SKM-1 (cell line): ENCODE measurements at regions not wholly inside any gene's neighbourhood (a gene's known extent, or its start where the extent isn't known, plus 50 kb on each side); places are given as distances from the start of the nearest gene placed in this dataset.

Experiments used
- DNase-seq: peaks from one replicate; lab custom pipeline; 2025; ENCODE audit not compliant: unreplicated experiment; lab: John Stamatoyannopoulos, UW

DNA sequence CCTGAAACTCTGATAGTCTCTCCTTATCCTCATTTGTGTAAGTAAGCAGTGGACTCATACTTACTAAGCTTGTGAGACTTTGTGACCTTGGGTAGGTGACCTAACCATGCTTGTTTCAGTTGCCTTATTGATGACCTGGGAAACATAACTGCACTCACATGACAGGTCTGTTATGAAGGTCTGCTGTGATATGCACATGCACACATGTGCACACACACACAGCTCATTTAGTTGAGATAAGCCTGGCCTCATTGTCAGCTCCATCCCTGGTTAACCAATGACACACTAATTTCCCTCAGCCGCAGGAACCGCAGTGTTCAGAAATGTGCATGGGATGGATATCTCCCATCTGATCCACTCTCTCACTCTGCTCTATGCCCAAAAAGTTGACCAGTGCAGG is 177.2 kb downstream of the GPAM start:
- no peak for DNase-seq

DNA sequence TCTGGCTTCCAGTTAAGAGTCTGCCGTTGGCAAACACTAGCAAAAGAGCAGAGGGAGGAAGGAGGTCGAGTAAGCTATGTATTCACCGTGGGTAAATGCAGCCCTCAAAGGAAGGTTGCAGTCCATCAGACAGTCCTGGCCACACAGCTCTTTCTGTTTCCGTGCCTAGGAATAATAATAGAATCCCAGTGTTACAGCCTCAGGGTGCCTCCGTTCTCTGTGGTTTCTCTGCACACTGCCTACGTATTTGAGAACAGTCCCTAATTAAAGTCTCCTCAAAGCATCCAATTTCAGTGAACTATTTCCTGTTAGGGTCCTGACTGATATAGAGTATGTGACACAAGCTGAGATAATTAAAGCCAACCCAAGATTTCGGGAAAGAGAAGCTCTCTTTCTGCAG is 176.7 kb downstream of the GPAM start:
- no peak for DNase-seq

DNA sequence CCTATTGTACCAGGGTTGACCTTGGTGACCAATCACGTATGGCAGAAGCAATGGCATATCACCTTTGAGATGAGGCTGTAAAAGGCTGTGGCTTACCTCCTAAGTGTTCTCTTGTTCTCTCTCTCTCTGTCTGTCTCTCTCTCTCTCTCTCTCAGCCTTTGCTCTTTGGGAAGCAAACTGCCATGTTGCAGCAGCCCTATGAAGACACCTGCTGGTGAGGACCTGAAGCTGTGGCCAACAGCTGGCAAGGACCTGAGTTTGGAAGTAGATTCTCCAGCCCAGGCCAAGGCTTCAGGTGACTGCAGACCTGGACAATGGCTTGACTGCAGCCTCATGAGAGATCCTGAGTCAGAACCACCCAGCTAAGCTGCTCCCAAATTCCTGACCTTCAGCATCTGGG is 161.4 kb downstream of the GPAM start:
- no peak for DNase-seq

DNA sequence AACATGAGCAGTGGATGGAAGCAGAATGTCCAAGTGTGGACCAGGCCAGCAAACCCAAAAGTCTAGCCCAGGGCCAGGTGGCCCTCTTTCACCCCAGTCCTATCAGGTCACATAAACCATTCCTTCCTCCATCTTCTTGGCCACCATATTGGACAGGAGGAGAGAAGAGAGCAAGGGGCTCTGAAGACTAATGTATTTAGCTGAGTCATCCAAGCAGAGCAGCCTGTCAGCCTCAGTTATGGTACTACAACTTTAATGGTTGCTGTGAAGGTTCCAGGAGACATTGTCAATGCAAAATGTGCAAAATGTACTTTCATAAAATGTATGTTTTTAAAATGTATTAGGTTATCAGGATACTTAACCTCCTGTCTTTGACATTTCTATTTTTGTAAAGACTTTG is 159.5 kb downstream of the GPAM start:
- DNase-seq: no peak

DNA sequence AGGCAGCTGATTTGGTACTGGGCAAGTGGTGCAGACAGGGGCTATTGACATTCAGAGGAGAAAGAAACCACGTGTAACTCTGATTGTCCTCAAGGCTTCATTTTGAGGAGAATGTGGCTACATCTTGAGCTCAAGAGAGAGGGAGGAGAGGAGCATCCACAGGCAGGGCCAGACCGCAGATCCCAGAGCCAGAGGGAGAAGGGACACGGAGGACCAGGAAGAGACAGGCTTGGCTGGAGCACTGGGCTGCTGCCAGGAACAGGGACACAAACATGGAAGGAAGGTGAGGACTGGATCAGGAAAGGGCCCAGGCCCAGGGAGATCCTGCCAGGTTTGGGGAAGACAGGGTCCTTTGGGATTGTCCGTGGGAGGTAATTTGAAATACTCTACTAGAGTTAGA is 158.3 kb downstream of the GPAM start:
- no peak for DNase-seq

DNA sequence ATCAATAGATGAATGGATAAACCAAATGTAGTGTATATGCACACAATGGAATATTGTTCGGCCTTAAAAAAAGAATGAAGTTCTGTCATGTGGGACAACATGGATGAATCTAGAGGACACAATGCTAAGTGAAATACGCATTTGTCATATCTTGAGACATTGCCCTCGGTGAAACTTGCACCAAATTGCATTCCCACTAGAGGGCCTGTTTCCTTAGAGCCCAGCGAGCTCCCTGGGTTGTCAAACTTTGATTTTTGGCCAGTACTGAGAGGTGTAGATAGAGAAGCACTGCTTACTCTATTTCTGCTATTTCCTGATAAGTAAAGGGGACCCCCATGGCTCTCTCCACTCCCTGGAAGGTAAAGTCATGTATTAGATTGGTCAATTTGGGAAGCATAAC is 157.1 kb downstream of the GPAM start:
- no peak for DNase-seq

DNA sequence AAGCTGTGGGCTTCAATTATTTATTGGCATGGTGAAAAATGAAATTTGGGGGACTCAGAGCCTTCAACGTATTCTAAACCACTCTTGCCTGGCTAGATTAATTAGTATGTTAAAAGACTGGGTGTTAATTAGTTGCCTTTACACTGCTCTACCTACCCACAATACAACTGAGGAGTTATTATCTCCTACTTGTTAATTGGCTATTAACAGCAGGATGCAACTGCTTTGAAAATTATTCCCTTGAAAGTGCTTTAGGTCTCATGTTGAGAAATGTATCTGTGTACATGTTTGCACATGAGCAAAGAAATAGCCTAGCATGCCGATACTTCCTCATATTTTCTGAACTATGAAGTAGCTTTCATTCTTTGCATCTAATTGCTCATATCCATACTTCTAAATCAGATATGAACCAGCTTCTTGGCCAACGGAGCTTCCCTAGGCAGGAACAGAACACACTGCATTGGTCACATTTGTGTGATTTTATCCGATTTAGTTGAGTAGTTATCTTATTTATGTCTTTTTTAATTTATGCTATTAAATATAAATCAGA is 155.8 kb downstream of the GPAM start:
- DNase-seq: no peak

DNA sequence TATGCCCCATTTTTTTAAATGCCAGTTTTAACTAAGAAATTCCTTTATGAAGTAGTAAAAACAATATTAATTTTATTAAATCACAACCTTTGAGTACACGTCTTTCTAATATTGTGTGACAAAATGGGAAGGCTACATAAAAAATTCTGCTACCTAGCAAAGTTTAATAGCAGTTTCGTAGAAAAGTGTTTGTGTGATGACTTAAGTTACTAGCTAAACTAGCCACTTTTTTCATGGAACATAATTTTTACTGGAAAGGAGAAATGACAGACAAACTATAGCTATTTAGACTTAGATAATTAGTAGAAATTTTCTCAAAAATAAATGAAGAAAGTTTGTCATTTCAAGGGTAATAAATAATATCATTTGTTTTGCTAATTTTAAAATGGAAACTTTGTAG is 153.1 kb downstream of the GPAM start:
- DNase-seq: no peak

DNA sequence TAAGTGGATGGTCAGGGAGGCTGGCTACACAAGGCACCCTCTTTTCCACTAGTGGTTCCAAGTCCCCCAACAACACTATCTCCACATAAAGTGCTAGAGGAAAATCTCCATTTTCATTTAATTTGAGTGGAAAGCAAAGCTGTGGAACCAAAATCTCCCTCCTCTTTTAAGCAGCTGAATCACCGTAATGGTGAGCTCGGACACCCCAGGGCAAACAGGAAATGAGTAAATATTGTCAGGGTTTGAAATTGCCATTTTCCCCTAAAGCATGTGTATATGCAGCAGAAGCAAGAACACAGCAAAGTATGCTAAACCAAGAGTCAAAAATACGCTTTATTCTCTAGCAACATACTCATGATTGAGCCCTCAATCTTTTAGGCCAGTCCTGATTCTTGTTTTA is 143.7 kb downstream of the GPAM start:
- no peak for DNase-seq

DNA sequence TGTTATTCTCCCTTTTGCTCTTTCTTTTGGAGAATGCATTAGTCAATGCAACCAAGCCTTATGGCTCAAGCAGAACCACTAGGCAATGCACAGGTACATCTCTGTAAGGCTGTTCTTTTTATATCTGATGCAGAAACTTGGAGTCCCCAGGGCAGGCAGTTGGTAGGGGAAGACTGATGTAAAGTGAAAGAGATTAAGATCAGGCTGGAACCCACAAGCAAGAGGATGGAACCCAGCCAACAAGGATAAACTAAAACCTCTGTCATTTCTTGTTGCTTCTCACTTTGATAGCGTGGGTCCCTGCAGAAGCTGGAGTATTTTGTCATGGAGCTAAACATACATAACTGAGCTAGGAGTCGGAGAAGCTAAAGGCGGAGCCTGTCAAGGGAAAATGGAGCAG is 142.9 kb downstream of the GPAM start:
- no peak for DNase-seq

DNA sequence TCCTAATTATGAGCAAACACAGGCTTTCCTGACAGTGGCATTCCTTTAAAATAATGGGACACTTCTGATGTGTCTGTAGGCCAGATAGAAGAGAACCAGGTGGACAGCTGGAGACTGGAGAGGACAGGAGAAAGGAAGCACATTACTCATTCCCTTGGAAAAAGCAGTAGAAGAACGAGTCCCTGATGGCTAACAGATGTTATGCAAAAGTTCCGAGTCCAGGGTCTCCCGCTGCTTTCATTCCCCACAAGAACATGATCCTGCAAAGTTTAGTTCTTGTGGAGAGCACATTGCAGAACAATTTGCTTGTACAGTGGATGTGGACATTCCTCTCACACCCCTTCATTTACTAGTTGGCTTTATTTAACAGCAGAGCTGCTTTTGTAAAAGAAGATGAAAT is 137.6 kb downstream of the GPAM start:
- DNase-seq: no peak

DNA sequence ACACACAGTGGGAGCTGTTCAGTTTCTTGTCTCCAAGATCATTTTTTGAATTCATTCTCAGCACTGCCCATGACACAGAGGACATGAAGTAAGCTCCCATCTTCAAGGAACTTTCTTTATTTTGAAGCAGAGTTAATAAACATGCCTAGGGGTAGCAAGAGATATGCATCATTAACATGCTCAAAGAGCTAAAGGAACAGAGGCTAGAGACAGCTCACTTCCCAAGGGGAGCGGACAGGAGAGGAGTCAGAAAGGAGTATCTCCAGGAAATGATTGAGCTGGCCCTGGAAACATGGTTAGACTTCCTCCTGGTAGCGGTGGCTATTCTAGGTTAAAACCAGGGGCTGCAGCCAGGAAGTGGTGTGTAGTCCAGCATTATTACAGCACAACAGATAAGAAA is 135.9 kb downstream of the GPAM start:
- DNase-seq: no peak

DNA sequence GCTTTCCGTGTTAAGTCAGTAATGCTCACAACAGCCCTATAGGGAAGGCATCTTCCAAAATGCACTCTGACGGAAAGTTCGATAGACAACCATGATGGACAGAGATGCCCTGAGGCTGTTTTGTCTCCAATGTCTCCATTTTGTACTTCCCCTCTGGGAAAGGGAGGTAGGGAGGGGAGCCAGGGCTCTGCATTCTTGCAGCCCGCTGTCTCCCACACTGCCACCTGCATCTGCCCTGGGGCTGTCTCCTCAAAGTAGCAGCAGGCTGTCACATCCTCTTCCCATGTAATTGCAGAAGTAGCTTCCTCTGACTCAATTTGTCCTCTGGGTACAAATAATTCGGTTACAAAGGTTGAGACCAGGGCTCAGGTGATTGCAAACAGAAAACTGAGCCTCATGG is 131.4 kb downstream of the GPAM start:
- DNase-seq: no peak

DNA sequence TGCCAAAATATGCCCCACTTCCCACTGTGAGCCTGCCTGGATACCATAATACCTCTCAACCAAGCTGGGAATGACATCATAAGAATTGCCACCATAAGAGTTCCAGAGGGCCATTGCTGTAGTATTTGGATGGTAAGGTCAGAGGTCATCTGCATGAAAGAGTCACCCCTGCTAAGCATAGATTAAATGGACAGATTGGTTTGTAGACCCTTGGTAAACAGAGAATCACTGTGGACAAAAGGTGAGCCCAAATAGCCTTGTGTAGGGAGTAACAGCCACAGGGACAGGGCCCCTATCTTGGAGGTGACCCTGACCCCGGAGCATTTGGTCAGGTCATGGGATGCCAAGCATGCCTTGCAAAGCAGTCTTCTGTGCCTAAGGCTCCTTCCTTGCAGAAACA is 129.7 kb downstream of the GPAM start:
- DNase-seq: no peak

DNA sequence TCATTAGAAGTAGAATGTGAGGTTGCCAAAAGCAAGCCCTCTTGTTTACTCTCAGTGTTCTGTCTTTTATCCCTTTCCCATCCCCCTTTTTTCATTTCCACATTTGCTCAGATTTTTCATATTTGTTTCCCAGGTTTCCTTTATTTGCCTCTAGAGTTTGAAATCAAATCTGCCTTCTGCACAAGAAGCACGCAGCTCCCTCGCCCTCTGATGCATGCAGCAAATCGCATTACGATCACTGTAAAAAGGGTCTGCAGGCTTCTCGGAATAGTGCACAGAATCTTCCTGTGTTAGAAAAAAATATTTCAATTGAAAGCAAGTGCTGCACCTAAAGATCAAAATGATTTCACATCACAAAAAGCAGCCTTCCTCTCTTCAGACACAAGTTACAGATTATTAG is 129.0 kb downstream of the GPAM start:
- no peak for DNase-seq

DNA sequence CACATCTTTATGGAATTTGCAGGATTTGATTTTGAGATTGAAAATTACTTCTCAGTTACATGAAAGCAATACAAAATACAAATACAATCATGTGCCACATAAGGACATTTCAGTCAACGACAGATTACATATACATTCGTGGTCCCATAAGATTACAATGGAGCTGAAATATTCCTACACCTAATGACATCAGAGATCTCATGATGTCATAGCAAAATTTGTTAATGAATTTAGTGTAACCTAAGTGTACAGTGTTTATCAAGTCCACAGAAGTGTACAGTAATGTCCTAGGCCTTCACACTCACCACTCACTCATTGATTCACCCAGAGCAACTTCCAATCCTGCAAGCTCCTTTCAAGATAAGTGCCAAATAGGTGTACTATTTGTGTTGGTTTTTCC is 126.5 kb downstream of the GPAM start:
- DNase-seq: no peak

DNA sequence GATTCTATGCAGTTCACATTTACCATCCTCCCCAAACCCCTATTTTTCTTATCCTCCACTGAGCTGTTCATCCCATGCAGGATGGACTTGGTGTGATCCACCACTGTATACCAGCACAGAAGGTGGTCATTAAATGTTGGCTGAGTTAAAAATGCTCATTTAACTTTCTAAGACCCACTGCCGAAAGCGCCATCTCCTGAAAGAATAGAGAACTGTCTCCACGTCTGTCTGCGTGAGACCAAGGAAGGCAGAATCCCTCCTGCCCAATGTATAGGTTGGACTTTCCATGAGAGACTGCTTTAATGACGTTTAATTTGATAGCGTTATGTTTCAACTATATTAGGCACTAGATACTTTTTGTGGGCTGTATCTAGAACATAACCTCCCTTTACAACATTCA is 124.3 kb downstream of the GPAM start:
- DNase-seq: no peak

DNA sequence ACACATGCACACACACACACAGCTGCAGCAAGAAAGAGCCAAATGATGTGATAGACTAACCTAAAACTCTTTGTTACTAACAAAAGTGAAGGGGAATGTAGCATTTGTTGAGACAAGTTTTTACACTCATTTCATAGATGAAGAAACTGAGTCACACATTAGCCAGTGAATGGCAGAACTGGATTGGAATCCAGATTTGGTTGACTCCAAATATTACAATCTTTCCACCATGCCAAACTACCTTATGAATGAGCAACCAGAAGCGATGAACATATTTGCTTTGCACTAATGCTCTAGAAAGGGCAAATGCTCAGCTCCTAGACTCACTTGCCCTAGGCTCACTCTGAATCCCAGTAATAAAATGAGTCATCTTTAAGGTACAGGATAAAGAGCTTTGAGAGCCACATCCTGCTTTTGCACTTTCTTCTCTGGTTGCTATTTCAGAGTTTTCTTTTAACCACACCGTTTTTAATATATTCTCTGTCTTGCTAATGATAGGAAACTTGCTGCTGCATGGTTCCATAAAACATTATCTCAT is 111.9 kb downstream of the GPAM start:
- DNase-seq: no peak

DNA sequence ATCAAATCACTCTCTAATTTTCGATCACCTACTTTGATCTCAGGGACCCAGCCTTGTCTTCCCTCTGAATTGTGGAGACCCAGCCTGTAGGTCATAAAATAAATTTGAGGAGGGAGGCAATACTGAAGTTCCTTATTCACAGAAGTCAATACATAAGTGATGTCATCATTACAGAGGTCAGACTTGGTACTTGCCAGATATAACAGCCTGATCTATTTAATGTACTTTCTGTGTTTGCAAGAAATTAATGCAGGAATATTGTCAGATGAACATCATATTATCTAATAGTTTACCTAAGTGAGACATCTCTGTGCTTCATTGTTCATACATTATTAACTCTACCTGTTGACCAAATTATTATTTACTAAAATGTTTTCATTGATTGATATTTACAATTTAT is 105.6 kb downstream of the GPAM start:
- no peak for DNase-seq

DNA sequence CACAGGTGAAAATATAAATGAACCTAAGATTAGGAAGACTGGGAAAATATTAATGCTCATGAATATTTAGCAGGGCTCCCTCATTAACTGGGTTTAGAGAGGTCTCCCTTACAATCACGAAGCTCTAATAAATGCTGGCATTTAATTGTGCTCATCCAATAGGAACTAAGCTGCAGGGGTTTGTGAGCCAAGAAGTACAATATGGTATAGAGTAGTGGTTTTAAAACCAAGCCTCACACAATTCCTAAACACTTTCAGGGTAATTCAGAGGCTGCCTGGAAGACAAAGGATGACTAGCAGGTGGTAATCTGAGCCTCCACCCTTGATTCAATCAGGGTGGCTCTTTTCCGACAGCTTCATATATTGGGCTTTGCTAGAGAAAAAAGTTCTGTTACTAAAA is 103.3 kb downstream of the GPAM start:
- DNase-seq: no peak

DNA sequence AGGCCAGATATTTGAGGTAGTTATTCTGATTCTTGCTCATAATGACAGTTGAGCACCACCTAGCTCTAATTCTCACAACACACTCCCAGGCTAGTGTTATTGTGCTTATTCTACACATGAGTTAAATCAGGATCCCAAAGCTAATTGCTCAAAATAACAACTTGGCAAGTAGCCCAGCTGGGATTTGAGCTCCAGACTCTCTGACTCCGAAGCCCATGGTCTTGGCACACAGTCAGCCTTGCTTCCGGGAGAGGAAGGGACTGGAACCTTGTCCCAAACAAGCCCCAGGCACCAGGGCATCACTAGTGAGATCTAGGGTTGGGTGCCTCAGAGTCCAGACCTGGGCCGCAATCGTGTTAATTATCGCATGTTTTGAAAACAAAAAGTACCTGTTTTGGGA is 101.4 kb downstream of the GPAM start:
- no peak for DNase-seq

DNA sequence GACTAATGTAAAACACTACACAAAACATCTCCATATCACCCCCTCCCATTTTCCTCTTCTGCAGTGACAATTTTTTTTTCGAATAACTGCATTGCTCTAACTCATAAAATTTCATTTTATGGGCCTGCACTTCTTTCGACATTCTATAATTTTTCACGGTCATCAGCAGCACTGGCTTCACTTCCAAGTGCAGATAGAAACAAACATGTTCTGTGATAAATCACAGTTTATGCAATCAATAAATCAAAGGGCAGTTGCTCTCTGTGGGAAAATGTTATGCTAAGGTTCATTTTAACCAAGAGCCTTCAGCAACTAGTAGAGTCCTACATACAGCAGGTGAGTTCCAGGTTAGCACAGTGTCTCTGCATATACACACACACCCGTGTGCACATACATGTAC is 100.1 kb downstream of the GPAM start:
- no peak for DNase-seq

DNA sequence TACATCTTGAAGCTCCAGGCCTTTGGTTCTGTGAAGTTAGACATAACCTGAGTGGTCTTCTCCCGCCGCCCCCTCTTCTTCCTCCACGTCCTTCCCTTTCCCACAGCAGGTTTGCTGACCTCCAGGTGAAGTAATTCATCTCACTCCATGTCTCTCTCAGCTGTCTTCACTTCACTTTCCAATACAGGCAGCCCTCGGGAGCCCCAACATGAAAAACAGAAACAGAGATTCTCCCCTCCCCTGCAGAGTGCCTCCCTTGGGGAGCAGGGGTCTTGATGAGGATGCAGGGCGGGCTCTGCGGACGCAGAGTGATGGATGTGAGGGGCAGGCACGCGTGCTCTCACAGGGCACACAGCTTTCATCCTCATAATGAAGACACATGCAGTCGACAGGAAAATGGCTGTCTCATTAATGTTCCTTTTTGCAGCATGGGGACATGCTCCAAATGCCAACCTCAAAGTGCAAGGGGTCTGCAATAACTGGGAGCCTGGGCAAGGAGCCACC is 95.6 kb downstream of the GPAM start:
- DNase-seq: no peak

DNA sequence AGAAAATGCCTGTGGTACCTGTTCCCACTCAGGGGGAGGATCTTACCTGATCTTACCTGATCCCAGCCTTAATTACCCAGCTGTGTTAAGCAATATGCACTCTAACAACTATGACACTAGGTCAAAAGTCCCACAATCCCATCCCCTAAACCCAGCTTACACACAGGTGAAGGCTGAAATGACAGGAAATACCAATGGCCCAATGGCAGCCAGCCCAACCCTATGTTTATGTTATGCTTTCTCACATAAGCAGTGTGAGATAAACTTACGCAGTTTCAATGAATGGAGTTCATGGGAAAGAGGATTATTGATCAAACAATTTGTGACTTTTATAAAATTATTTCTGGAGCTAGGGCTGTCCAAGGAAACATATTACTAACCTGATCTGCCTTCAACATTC is 91.9 kb downstream of the GPAM start:
- DNase-seq: no peak
